ENCODE measurements at regions not wholly inside any gene's neighbourhood (a gene's known extent, or its start where the extent isn't known, plus 50 kb on each side); places are given as distances from the start of the nearest gene placed in this dataset.
A peak's percentile ranks its signal among the peaks of the same experiment; 100 is the strongest.

GRCh38 chr9:106800701-106801270 lies 62.2 kb upstream of the ZNF462 start:
- in situ Hi-C loops (cut with HindIII; ENCODE audit: low sequenced_read_pairs) = no loop called here
- H3K4me3 ChIP-seq (ENCODE audit: low read depth, low read length) = no peak overlapping the region
- no peak for TF ChIP-seq CTCF (IDR thresholded peaks at IDR 0.05; ENCODE audit: low read depth, low read length)
- peak; percentile 35 for DNase-seq (ENCODE audit: low read depth, low spot score)

- no peak for TF ChIP-seq CTCF (IDR thresholded peaks at IDR 0.05; ENCODE audit: low read depth, low read length)
- DNase-seq (ENCODE audit: low read depth, low spot score) = no peak
- in situ Hi-C loops (cut with HindIII; ENCODE audit: low sequenced_read_pairs) = no loop called here
- no peak overlapping the region for H3K4me3 ChIP-seq (ENCODE audit: low read depth, low read length)
Observed at GRCh38 chr9:106801816-106802215, 61.1 kb upstream of the ZNF462 start.

All from astrocyte of the spinal cord (primary cell).